Loucy (cell line): ENCODE measurements at regions not wholly inside any gene's neighbourhood (a gene's known extent, or its start where the extent isn't known, plus 50 kb on each side); places are given as distances from the start of the nearest gene placed in this dataset.

Source experiments
- H2AFZ ChIP-seq: fragments of 200-600 bp; sonication (generic); 2 replicates; pipeline ENCODE4 v1.6.0; 2016; ENCODE audit warnings: antibody characterized with exemption, mild to moderate bottlenecking, low read length, moderate library complexity
- H3F3A ChIP-seq: fragments of 200-600 bp; 2 replicates; pipeline ENCODE4 v1.6.0; 2016; ENCODE audit warnings: antibody characterized with exemption, low read depth, mild to moderate bottlenecking
- H3K27me3 ChIP-seq: fragments of 200-600 bp; sonication (generic); 2 replicates; pipeline ENCODE4 v1.6.1; 2014; ENCODE audit warnings: low read length, mild to moderate bottlenecking; ENCODE audit not compliant: insufficient read depth, poor library complexity, severe bottlenecking
- H3K36me3 ChIP-seq: fragments of 200-600 bp; sonication (generic); 2 replicates; pipeline ENCODE4 v1.6.1; 2016; ENCODE audit warnings: low read length; ENCODE audit not compliant: insufficient read depth
- H3K4me1 ChIP-seq: fragments of 200-600 bp; sonication (generic); 2 replicates; pipeline ENCODE4 v1.5.1; 2014; ENCODE audit warnings: low read length, mild to moderate bottlenecking; ENCODE audit not compliant: insufficient read depth, poor library complexity, severe bottlenecking
- H3K4me2 ChIP-seq: fragments of 200-600 bp; sonication (generic); 2 replicates; pipeline ENCODE4 v1.6.0; 2014; ENCODE audit warnings: antibody characterized with exemption, low read length, low read depth, mild to moderate bottlenecking; ENCODE audit not compliant: poor library complexity, severe bottlenecking
- H3K4me3 ChIP-seq: fragments of 200-600 bp; sonication (generic); 2 replicates; pipeline ENCODE4 v1.5.1; 2014; ENCODE audit warnings: low read length, mild to moderate bottlenecking, mixed read lengths; ENCODE audit not compliant: poor library complexity, severe bottlenecking
- H3K79me2 ChIP-seq: fragments of 200-600 bp; sonication (generic); 2 replicates; pipeline ENCODE4 v1.6.1; 2014; ENCODE audit warnings: low read length; ENCODE audit not compliant: insufficient read depth
- H3K9ac ChIP-seq: fragments of 200-600 bp; sonication (generic); 2 replicates; pipeline ENCODE4 v1.6.0; 2014; ENCODE audit warnings: mild to moderate bottlenecking, low read depth, low read length, moderate library complexity; ENCODE audit not compliant: poor library complexity, severe bottlenecking
- H3K9me2 ChIP-seq: fragments of 200-600 bp; sonication (generic); replicated peaks from 2 replicates; pipeline ENCODE4 v1.6.1; 2016; ENCODE audit warnings: low read depth, low read length, mixed read lengths
- H3K9me3 ChIP-seq: fragments of 200-600 bp; sonication (generic); 2 replicates; pipeline ENCODE4 v1.6.1; 2014; ENCODE audit warnings: mild to moderate bottlenecking, antibody characterized with exemption, low read length, low read depth; ENCODE audit not compliant: insufficient read depth
- H4K20me1 ChIP-seq: fragments of 200-600 bp; sonication (generic); 2 replicates; pipeline ENCODE4 v1.6.0; 2014; ENCODE audit warnings: antibody characterized with exemption, low read length, mild to moderate bottlenecking; ENCODE audit not compliant: insufficient read depth, poor library complexity, severe bottlenecking
- CTCF ChIP-seq: fragments of 200-600 bp; sonication (generic); conservative IDR thresholded peaks from 2 replicates; pipeline ENCODE4 v1.5.1; 2014; ENCODE audit warnings: mild to moderate bottlenecking, antibody characterized with exemption, low read length
- EZH2phosphoT487 ChIP-seq: fragments of 200-600 bp; IDR thresholded peaks from 2 replicates; pipeline ENCODE4 v1.6.1; 2018; ENCODE audit warnings: antibody characterized with exemption, mild to moderate bottlenecking, moderate library complexity, borderline replicate concordance

GRCh38 chr16:64308721-64309120 is 813.1 kb downstream of the CDH11 start:
- Histone ChIP-seq H3K9ac (no peak overlapping the region), H2AFZ (no peak overlapping the region), H3K27me3 (no peaks in the 10 kb centered on the region), H3K36me3 (no peaks in the 10 kb centered on the region), H3K9me2 (no peaks in the 10 kb centered on the region), H3K9me3 (no peaks in the 10 kb centered on the region), H3F3A (no peaks in the 10 kb centered on the region), H3K79me2 (no peaks in the 10 kb centered on the region), H3K4me3 (no peak overlapping the region), H3K4me1 (no peaks in the 10 kb centered on the region), H3K4me2 (no peak overlapping the region), H4K20me1 (no peaks in the 10 kb centered on the region)
- TF ChIP-seq CTCF (no peak), EZH2phosphoT487 (no peak)

GRCh38 chr16:64307431-64307830 is 814.4 kb downstream of the CDH11 start:
- Histone ChIP-seq H3K9me2 (no peaks in the 10 kb centered on the region), H4K20me1 (no peaks in the 10 kb centered on the region), H3K4me3 (no peak overlapping the region), H3K9ac (no peak overlapping the region), H3K4me2 (no peak overlapping the region), H3K27me3 (no peaks in the 10 kb centered on the region), H3K79me2 (no peaks in the 10 kb centered on the region), H3K9me3 (no peaks in the 10 kb centered on the region), H3K36me3 (no peaks in the 10 kb centered on the region), H3K4me1 (no peaks in the 10 kb centered on the region), H2AFZ (no peak overlapping the region), H3F3A (no peaks in the 10 kb centered on the region)
- TF ChIP-seq EZH2phosphoT487 (no peak), CTCF (no peak)

GRCh38 chr16:64305663-64306062 is 816.2 kb downstream of the CDH11 start:
- Histone ChIP-seq H3K9me3 (no peaks in the 10 kb centered on the region), H2AFZ (no peak overlapping the region), H4K20me1 (no peaks in the 10 kb centered on the region), H3K4me3 (no peak overlapping the region), H3K27me3 (no peaks in the 10 kb centered on the region), H3K9ac (no peak overlapping the region), H3K36me3 (no peaks in the 10 kb centered on the region), H3K9me2 (no peaks in the 10 kb centered on the region), H3K4me2 (no peak overlapping the region), H3F3A (no peaks in the 10 kb centered on the region), H3K79me2 (no peaks in the 10 kb centered on the region), H3K4me1 (no peaks in the 10 kb centered on the region)
- TF ChIP-seq CTCF (no peak), EZH2phosphoT487 (no peak)
